H9 (cell line): ENCODE measurements at regions not wholly inside any gene's neighbourhood (a gene's known extent, or its start where the extent isn't known, plus 50 kb on each side); places are given as distances from the start of the nearest gene placed in this dataset.

Source experiments
- DNase-seq: peaks from one replicate; pipeline ENCODE4 v3.0.0-alpha.2; 2017
- H2AFZ ChIP-seq: one replicate; pipeline ENCODE4 v1.6.1; 2013; ENCODE audit warnings: mild to moderate bottlenecking, low read length, control low read depth, moderate library complexity
- H2AK5ac ChIP-seq: 2 replicates; pipeline ENCODE4 v1.6.1; 2013; ENCODE audit warnings: low read length, control low read depth, mixed read lengths; ENCODE audit not compliant: insufficient read length
- H2BK120ac ChIP-seq: one replicate; pipeline ENCODE4 v1.6.1; 2013; ENCODE audit warnings: low read depth, mild to moderate bottlenecking, low read length, control low read depth, inconsistent platforms; ENCODE audit not compliant: poor library complexity, severe bottlenecking
- H2BK12ac ChIP-seq: 2 replicates; pipeline ENCODE4 v1.6.1; 2013; ENCODE audit warnings: low read length, control low read depth, mixed read lengths, low read depth; ENCODE audit not compliant: insufficient read length
- H2BK15ac ChIP-seq: 2 replicates; pipeline ENCODE4 v1.6.1; 2013; ENCODE audit warnings: low read depth, low read length, control low read depth
- H2BK20ac ChIP-seq: one replicate; pipeline ENCODE4 v1.6.1; 2013; ENCODE audit warnings: low read depth, mild to moderate bottlenecking, low read length, control low read depth, inconsistent platforms; ENCODE audit not compliant: poor library complexity, severe bottlenecking
- H2BK5ac ChIP-seq: 2 replicates; pipeline ENCODE4 v1.6.1; 2013; ENCODE audit warnings: low read length, control low read depth, mixed read lengths; ENCODE audit not compliant: insufficient read length
- H3K14ac ChIP-seq: 2 replicates; pipeline ENCODE4 v1.6.1; 2013; ENCODE audit warnings: low read length, control low read depth; ENCODE audit not compliant: insufficient read depth
- H3K18ac ChIP-seq: 2 replicates; pipeline ENCODE4 v1.6.1; 2013; ENCODE audit warnings: low read depth, mild to moderate bottlenecking, mixed read lengths, low read length, control low read depth; ENCODE audit not compliant: insufficient read length
- H3K23ac ChIP-seq: 2 replicates; pipeline ENCODE4 v1.6.1; 2013; ENCODE audit warnings: low read length, control low read depth, mixed read lengths, low read depth; ENCODE audit not compliant: insufficient read length
- H3K23me2 ChIP-seq: 2 replicates; pipeline ENCODE4 v1.6.1; 2013; ENCODE audit warnings: low read depth, mild to moderate bottlenecking, mixed read lengths, low read length, control low read depth; ENCODE audit not compliant: insufficient read length, poor library complexity, severe bottlenecking
- H3K27ac ChIP-seq: 2 replicates; pipeline ENCODE4 v1.5.1; 2013; ENCODE audit warnings: low read length, control low read depth, mixed read lengths, low read depth; ENCODE audit not compliant: insufficient read length
- H3K27me3 ChIP-seq: 2 replicates; pipeline ENCODE4 v1.6.1; 2013; ENCODE audit warnings: low read length, control low read depth, inconsistent platforms; ENCODE audit not compliant: insufficient read depth
- H3K4ac ChIP-seq: 2 replicates; pipeline ENCODE4 v1.6.1; 2013; ENCODE audit warnings: low read depth, mild to moderate bottlenecking, control low read depth, inconsistent platforms, low read length, moderate library complexity
- H3K4me1 ChIP-seq: 2 replicates; pipeline ENCODE4 v1.6.1; 2013; ENCODE audit warnings: low read length, control low read depth, inconsistent platforms; ENCODE audit not compliant: insufficient read depth
- H3K4me2 ChIP-seq: 2 replicates; pipeline ENCODE4 v1.6.1; 2013; ENCODE audit warnings: low read length, control low read depth, mixed read lengths; ENCODE audit not compliant: insufficient read length, insufficient read depth
- H3K56ac ChIP-seq: 2 replicates; pipeline ENCODE4 v1.6.1; 2013; ENCODE audit warnings: low read depth, mild to moderate bottlenecking, mixed read lengths, low read length, control low read depth; ENCODE audit not compliant: insufficient read length
- H3K79me1 ChIP-seq: 2 replicates; pipeline ENCODE4 v1.6.1; 2013; ENCODE audit warnings: low read depth, mild to moderate bottlenecking, moderate library complexity, low read length, control low read depth, inconsistent platforms; ENCODE audit not compliant: insufficient read depth, poor library complexity, severe bottlenecking
- H3K79me2 ChIP-seq: 2 replicates; pipeline ENCODE4 v1.6.1; 2013; ENCODE audit warnings: low read length, control low read depth, inconsistent platforms; ENCODE audit not compliant: insufficient read depth
- H3K9ac ChIP-seq: 2 replicates; pipeline ENCODE4 v1.6.1; 2013; ENCODE audit warnings: low read length, control low read depth, mixed read lengths; ENCODE audit not compliant: insufficient read length; ENCODE audit errors: extremely low read depth
- H3K9me3 ChIP-seq: one replicate; pipeline ENCODE4 v1.6.1; 2013; ENCODE audit warnings: low read depth, low read length, inconsistent platforms; ENCODE audit not compliant: control insufficient read depth
- H3T11ph ChIP-seq: one replicate; pipeline ENCODE4 v1.6.1; 2013; ENCODE audit warnings: mild to moderate bottlenecking, low read length, control low read depth, inconsistent platforms
- H4K20me1 ChIP-seq: one replicate; pipeline ENCODE4 v1.6.1; 2013; ENCODE audit not compliant: control insufficient read depth, insufficient read length, insufficient read depth
- H4K5ac ChIP-seq: 2 replicates; pipeline ENCODE4 v1.6.1; 2013; ENCODE audit warnings: low read depth, mild to moderate bottlenecking, mixed read lengths, low read length, control low read depth; ENCODE audit not compliant: insufficient read length
- H4K8ac ChIP-seq: replicated peaks from 2 replicates; pipeline ENCODE4 v1.6.1; 2013; ENCODE audit warnings: low read length, control low read depth, mixed read lengths, low read depth; ENCODE audit not compliant: insufficient read length
- H4K91ac ChIP-seq: 2 replicates; pipeline ENCODE4 v1.6.1; 2013; ENCODE audit warnings: low read depth, mild to moderate bottlenecking, moderate library complexity, mixed read lengths, low read length, control low read depth; ENCODE audit not compliant: insufficient read length
- H3K27ac Mint-ChIP-seq, 3 experiments: 2 replicates in 2 of 3; 3 replicates in 1 of 3; pipeline ENCODE4 v1.8.0; 2020 to 2021; ENCODE audit warnings: mixed read lengths in 3 of 3, mild to moderate bottlenecking in 1 of 3, moderate library complexity in 1 of 3
- H3K27me3 Mint-ChIP-seq: 2 replicates; pipeline ENCODE4 v1.8.0; 2021; ENCODE audit warnings: low read depth, mild to moderate bottlenecking, moderate library complexity, mixed read lengths
- H3K36me3 Mint-ChIP-seq, 3 experiments: 2 replicates in 2 of 3; 3 replicates in 1 of 3; pipeline ENCODE4 v1.8.0; 2020 to 2021; ENCODE audit warnings: low read depth in 3 of 3, mixed read lengths in 3 of 3; ENCODE audit not compliant: insufficient read depth in 1 of 3
- H3K4me1 Mint-ChIP-seq, 2 experiments: 2 replicates each; pipeline ENCODE4 v1.8.0; 2020; ENCODE audit warnings: mixed read lengths in 2 of 2
- H3K4me3 Mint-ChIP-seq, 2 experiments: 2 replicates in 1 of 2; 3 replicates in 1 of 2; pipeline ENCODE4 v1.8.0; 2020 to 2021; ENCODE audit warnings: mild to moderate bottlenecking in 2 of 2, mixed read lengths in 2 of 2, moderate library complexity in 1 of 2
- H3K9me3 Mint-ChIP-seq, 2 experiments: 2 replicates in 1 of 2; 3 replicates in 1 of 2; pipeline ENCODE4 v1.8.0; 2020; ENCODE audit warnings: mild to moderate bottlenecking in 2 of 2, mixed read lengths in 2 of 2, moderate library complexity in 1 of 2
- TF ChIP-seq, protein P1 (sequence below): fragments of 200-600 bp; sonication (generic); conservative IDR thresholded peaks from 3 replicates; pipeline ENCODE4 v1.8.0; 2021; ENCODE audit warnings: antibody characterized with exemption, mild to moderate bottlenecking

DNA sequence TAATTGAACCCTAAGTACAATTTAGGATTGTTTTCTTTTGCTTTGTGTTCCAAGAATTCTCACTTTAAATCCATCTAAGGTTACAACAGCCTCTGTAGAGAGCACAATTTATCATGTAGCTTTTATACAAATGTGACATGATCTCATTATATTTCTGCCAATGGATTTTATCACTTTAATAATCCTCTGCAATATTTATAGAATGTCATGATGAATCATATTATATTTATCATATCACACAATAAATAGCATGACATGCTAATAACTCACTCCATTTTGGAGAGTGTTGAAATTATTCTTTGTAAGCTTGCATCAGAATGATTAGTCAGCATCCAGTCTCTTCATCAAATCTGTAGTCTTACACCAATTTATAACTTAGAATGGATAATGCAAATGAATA lies 280.6 kb upstream of the ZNF717 start:
- Histone ChIP-seq H2AFZ (no peak overlapping the region), H3K56ac (no peak overlapping the region), H4K91ac (no peak overlapping the region), H4K8ac (no peak overlapping the region), H4K5ac (no peak overlapping the region), H3K79me2 (no peaks in the 10 kb centered on the region; the same call in 1 of the 2 replicates), H3K27ac (no peak overlapping the region), H3T11ph (no peak overlapping the region), H3K4me2 (no peak overlapping the region), H2BK120ac (no peak overlapping the region), H4K20me1 (no peaks in the 10 kb centered on the region), H3K23ac (no peak overlapping the region), H3K14ac (no peak overlapping the region), H2BK12ac (no peak overlapping the region), H3K18ac (no peak overlapping the region), H2BK15ac (no peak overlapping the region), H3K4ac (no peak overlapping the region), H2BK5ac (no peak overlapping the region), H3K9ac (no peak overlapping the region), H3K23me2 (no peaks in the 10 kb centered on the region), H3K9me3 (no peaks in the 10 kb centered on the region), H2BK20ac (no peak overlapping the region), H3K79me1 (no peaks in the 10 kb centered on the region), H3K4me1 (peaks cover 9% of the 10 kb centered on the region; the same call in 1 of the 2 replicates), H3K27me3 (no peaks in the 10 kb centered on the region), H2AK5ac (no peak overlapping the region)
- Mint-ChIP-seq H3K27ac (no peak overlapping the region), H3K9me3 (peaks cover 15 to 22% of the 10 kb centered on the region in 2 experiments; a peak in 4 of 5 replicates), H3K4me3 (no peak overlapping the region), H3K4me1 (peaks cover 19 to 43% of the 10 kb centered on the region in 2 experiments), H3K27me3 (no peaks in the 10 kb centered on the region), H3K36me3 (peaks cover 17 to 22% (median 17%) of the 10 kb centered on the region in 3 experiments)
- TF ChIP-seq, protein P1, sequence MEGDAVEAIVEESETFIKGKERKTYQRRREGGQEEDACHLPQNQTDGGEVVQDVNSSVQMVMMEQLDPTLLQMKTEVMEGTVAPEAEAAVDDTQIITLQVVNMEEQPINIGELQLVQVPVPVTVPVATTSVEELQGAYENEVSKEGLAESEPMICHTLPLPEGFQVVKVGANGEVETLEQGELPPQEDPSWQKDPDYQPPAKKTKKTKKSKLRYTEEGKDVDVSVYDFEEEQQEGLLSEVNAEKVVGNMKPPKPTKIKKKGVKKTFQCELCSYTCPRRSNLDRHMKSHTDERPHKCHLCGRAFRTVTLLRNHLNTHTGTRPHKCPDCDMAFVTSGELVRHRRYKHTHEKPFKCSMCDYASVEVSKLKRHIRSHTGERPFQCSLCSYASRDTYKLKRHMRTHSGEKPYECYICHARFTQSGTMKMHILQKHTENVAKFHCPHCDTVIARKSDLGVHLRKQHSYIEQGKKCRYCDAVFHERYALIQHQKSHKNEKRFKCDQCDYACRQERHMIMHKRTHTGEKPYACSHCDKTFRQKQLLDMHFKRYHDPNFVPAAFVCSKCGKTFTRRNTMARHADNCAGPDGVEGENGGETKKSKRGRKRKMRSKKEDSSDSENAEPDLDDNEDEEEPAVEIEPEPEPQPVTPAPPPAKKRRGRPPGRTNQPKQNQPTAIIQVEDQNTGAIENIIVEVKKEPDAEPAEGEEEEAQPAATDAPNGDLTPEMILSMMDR, result no peak
- no peak for DNase-seq
